IMR-90 (cell line): ENCODE measurements at regions not wholly inside any gene's neighbourhood (a gene's known extent, or its start where the extent isn't known, plus 50 kb on each side); places are given as distances from the start of the nearest gene placed in this dataset.

ENCODE experiments used
- ATAC-seq: fragments of 200-7000 bp; cut with Tn5 transposase; 2 replicates; pipeline ENCODE4 v1.9.1; 2020; ENCODE audit warnings: low read depth, mild to moderate bottlenecking, moderate library complexity
- BruUV-seq: library from RNA; stranded (reverse); fragments of 400-500 nt; replicated peaks from 2 replicates; lab custom pipeline; 2021; lab: Mats Ljungman, UMichigan
- CTCF ChIA-PET: fragments of 300-600 bp; formaldehyde crosslinking; extraction: SDS; loops from one replicate; lab custom pipeline; 2021; ENCODE audit warnings: antibody characterized with exemption; lab: Yijun Ruan, JAX
- POLR2A ChIA-PET: fragments of 300-600 bp; sonication (Branson Sonifier 250); formaldehyde crosslinking; loops from one replicate; lab custom pipeline; 2022; ENCODE audit warnings: antibody characterized with exemption; ENCODE audit not compliant: unreplicated experiment; lab: Charles Lee
- DNase-seq: peaks from one replicate; pipeline ENCODE4 v3.0.0; 2013
- H2AFZ ChIP-seq: replicated peaks from 2 replicates; pipeline ENCODE3; 2013; ENCODE audit warnings: low read length, mild to moderate bottlenecking; ENCODE audit not compliant: poor library complexity
- H2AK5ac ChIP-seq: 2 replicates; pipeline ENCODE4 v1.6.1; 2013; ENCODE audit warnings: low read depth, low read length, inconsistent platforms
- H2AK9ac ChIP-seq: replicated peaks from 2 replicates; pipeline ENCODE3; 2013; ENCODE audit warnings: mild to moderate bottlenecking, low read depth, low read length, moderate library complexity; ENCODE audit not compliant: poor library complexity
- H2BK120ac ChIP-seq: 2 replicates; pipeline ENCODE4 v1.6.1; 2013; ENCODE audit warnings: low read depth, low read length, inconsistent platforms
- H2BK15ac ChIP-seq: 3 replicates; pipeline ENCODE4 v1.6.1; 2013; ENCODE audit warnings: low read depth, low read length, inconsistent platforms
- H2BK20ac ChIP-seq: 2 replicates; pipeline ENCODE4 v1.6.1; 2013; ENCODE audit warnings: low read depth, mild to moderate bottlenecking, inconsistent platforms, low read length, moderate library complexity
- H2BK5ac ChIP-seq: 2 replicates; pipeline ENCODE4 v1.6.1; 2013; ENCODE audit warnings: mild to moderate bottlenecking, low read depth, low read length, inconsistent platforms; ENCODE audit not compliant: poor library complexity, severe bottlenecking
- H3K14ac ChIP-seq: replicated peaks from 2 replicates; pipeline ENCODE4 v1.6.1; 2013; ENCODE audit warnings: low read depth, low read length, inconsistent platforms
- H3K18ac ChIP-seq: 2 replicates; pipeline ENCODE4 v1.6.1; 2013; ENCODE audit warnings: low read depth, low read length, control low read depth
- H3K23ac ChIP-seq: 2 replicates; pipeline ENCODE4 v1.6.1; 2013; ENCODE audit warnings: low read depth, low read length, inconsistent platforms
- H3K27ac ChIP-seq: 2 replicates; pipeline ENCODE4 v1.5.1; 2013; ENCODE audit warnings: mild to moderate bottlenecking, control low read depth, low read length; ENCODE audit not compliant: insufficient read depth
- H3K27me3 ChIP-seq: 2 replicates; pipeline ENCODE4 v1.6.1; 2013; ENCODE audit warnings: low read length; ENCODE audit not compliant: control insufficient read depth, insufficient read depth
- H3K36me3 ChIP-seq: 2 replicates; pipeline ENCODE4 v1.6.1; 2013; ENCODE audit warnings: low read length, mixed read lengths; ENCODE audit not compliant: control insufficient read depth, insufficient read depth
- H3K4ac ChIP-seq: 2 replicates; pipeline ENCODE4 v1.6.1; 2013; ENCODE audit warnings: low read depth, low read length, inconsistent platforms
- H3K4me1 ChIP-seq: 2 replicates; pipeline ENCODE4 v1.6.1; 2013; ENCODE audit warnings: low read length, mixed read lengths; ENCODE audit not compliant: control insufficient read depth, insufficient read depth
- H3K4me2 ChIP-seq: 2 replicates; pipeline ENCODE4 v1.6.1; 2013; ENCODE audit warnings: low read depth, mild to moderate bottlenecking, control low read depth, low read length, moderate library complexity
- H3K4me3 ChIP-seq: 2 replicates; pipeline ENCODE4 v1.5.1; 2013; ENCODE audit warnings: low read depth, mild to moderate bottlenecking, control low read depth, low read length, moderate library complexity; ENCODE audit not compliant: insufficient read depth
- H3K56ac ChIP-seq: 2 replicates; pipeline ENCODE4 v1.6.1; 2013; ENCODE audit warnings: low read length, inconsistent platforms; ENCODE audit not compliant: insufficient read depth; ENCODE audit errors: extremely low read depth
- H3K79me1 ChIP-seq, 2 experiments: 2 replicates each; pipeline ENCODE4 v1.6.1; 2013; ENCODE audit warnings: low read length in 2 of 2, inconsistent platforms in 1 of 2, low read depth in 1 of 2
- H3K9ac ChIP-seq: 2 replicates; pipeline ENCODE4 v1.6.1; 2013; ENCODE audit warnings: low read depth, low read length, control low read depth
- H3K9me1 ChIP-seq: 2 replicates; pipeline ENCODE4 v1.6.1; 2013; ENCODE audit warnings: low read length, inconsistent platforms; ENCODE audit not compliant: insufficient read depth
- H3K9me3 ChIP-seq: 2 replicates; pipeline ENCODE4 v1.6.1; 2013; ENCODE audit warnings: low read length; ENCODE audit not compliant: control insufficient read depth, insufficient read depth
- H4K20me1 ChIP-seq: 2 replicates; pipeline ENCODE4 v1.6.1; 2013; ENCODE audit warnings: low read length, inconsistent platforms; ENCODE audit not compliant: insufficient read depth
- H4K5ac ChIP-seq: 2 replicates; pipeline ENCODE4 v1.6.1; 2013; ENCODE audit warnings: mild to moderate bottlenecking, low read depth, low read length, control low read depth
- H4K8ac ChIP-seq, 2 experiments: 2 replicates each; pipeline ENCODE4 v1.6.1; 2013; ENCODE audit warnings: low read depth in 2 of 2, low read length in 2 of 2, control low read depth in 1 of 2, inconsistent platforms in 1 of 2
- H4K91ac ChIP-seq: 2 replicates; pipeline ENCODE4 v1.6.1; 2013; ENCODE audit warnings: low read depth, low read length, inconsistent platforms; ENCODE audit not compliant: insufficient read depth
- BHLHE40 ChIP-seq: fragments of 150-350 bp; IDR thresholded peaks from 2 replicates; pipeline ENCODE4 v1.6.1; 2016; ENCODE audit warnings: mild to moderate bottlenecking, low read depth, low read length
- CEBPB ChIP-seq: IDR thresholded peaks from 2 replicates; pipeline ENCODE4 v1.6.1; 2012; ENCODE audit warnings: low read depth, low read length, improper control_type of control experiment
- CHD1 ChIP-seq: IDR thresholded peaks from 2 replicates; pipeline ENCODE4 v1.6.1; 2012; ENCODE audit warnings: low read depth, low read length, improper control_type of control experiment
- CTCF ChIP-seq: conservative IDR thresholded peaks from 2 replicates; pipeline ENCODE4 v1.5.1; 2012; ENCODE audit warnings: mild to moderate bottlenecking, low read depth, low read length, improper control_type of control experiment
- ELK1 ChIP-seq: fragments of 150-350 bp; IDR thresholded peaks from 2 replicates; pipeline ENCODE4 v1.6.1; 2016; ENCODE audit warnings: low read depth, mild to moderate bottlenecking, low read length, moderate library complexity, borderline replicate concordance
- MAFK ChIP-seq: IDR thresholded peaks from 2 replicates; pipeline ENCODE4 v1.6.1; 2012; ENCODE audit warnings: low read depth, low read length, improper control_type of control experiment
- MAZ ChIP-seq: IDR thresholded peaks from 2 replicates; pipeline ENCODE4 v1.6.1; 2012; ENCODE audit warnings: low read depth, mild to moderate bottlenecking, low read length, improper control_type of control experiment, moderate library complexity, borderline replicate concordance
- MXI1 ChIP-seq: IDR thresholded peaks from 2 replicates; pipeline ENCODE4 v1.6.1; 2012; ENCODE audit warnings: low read depth, mild to moderate bottlenecking, low read length, moderate library complexity, borderline replicate concordance
- NFE2L2 ChIP-seq: fragments of 150-350 bp; IDR thresholded peaks from 2 replicates; pipeline ENCODE4 v1.6.1; 2016; ENCODE audit warnings: low read depth, mild to moderate bottlenecking, low read length
- POLR2A ChIP-seq: IDR thresholded peaks from 2 replicates; pipeline ENCODE4 v1.6.1; 2012; ENCODE audit warnings: mild to moderate bottlenecking, low read depth, low read length
- RAD21 ChIP-seq: IDR thresholded peaks from 2 replicates; pipeline ENCODE4 v1.6.1; 2012; ENCODE audit warnings: low read length, improper control_type of control experiment
- RCOR1 ChIP-seq: IDR thresholded peaks from 2 replicates; pipeline ENCODE4 v1.6.1; 2012; ENCODE audit warnings: mild to moderate bottlenecking, low read length, improper control_type of control experiment; ENCODE audit not compliant: insufficient replicate concordance
- RFX5 ChIP-seq: IDR thresholded peaks from 2 replicates; pipeline ENCODE4 v1.8.0; 2012; ENCODE audit warnings: low read depth, mild to moderate bottlenecking, low read length, moderate library complexity
- SMC3 ChIP-seq: fragments of 150-350 bp; IDR thresholded peaks from 2 replicates; pipeline ENCODE4 v1.6.1; 2016; ENCODE audit warnings: low read depth, mild to moderate bottlenecking, antibody characterized with exemption, low read length, moderate library complexity
- USF2 ChIP-seq: fragments of 150-350 bp; IDR thresholded peaks from 2 replicates; pipeline ENCODE4 v1.6.1; 2017; ENCODE audit warnings: mild to moderate bottlenecking, antibody characterized with exemption, low read length, low read depth
- WGBS, 2 experiments: methylation state at CpG; one replicate each; pipeline versions ENCODE4 v1.1.5 to v1.1.7; 2013; ENCODE audit warnings: missing lambda C conversion rate in 2 of 2; ENCODE audit not compliant: insufficient read length in 1 of 2; ENCODE audit errors: extremely low coverage in 2 of 2; 5-methylcytosine and 5-hydroxymethylcytosine counted together
- dilution Hi-C: fragments of 300-500 bp; cut with HindIII; formaldehyde crosslinking; loops from one replicate; pipeline ENCODE4 v1.14.3; 2018; ENCODE audit warnings: low sequenced_read_pairs; ENCODE audit not compliant: unreplicated experiment
- in situ Hi-C: fragments of 300-500 bp; cut with MboI; formaldehyde crosslinking; loops from 3 replicates; pipeline ENCODE4 v1.14.3; 2019; ENCODE audit warnings: low sequenced_read_pairs, inconsistent platforms, mixed read lengths
- intact Hi-C: fragments of 100-400 bp; cut with micrococcal nuclease; formaldehyde crosslinking; loops from 2 replicates; pipeline ENCODE4 v1.10.0; 2022

- POLR2A ChIA-PET, result no interaction called here
- Histone ChIP-seq H3K4me1 (peaks cover 3% of the 10 kb centered on the region; the same call in 1 of the 2 replicates), H3K36me3 (no peaks in the 10 kb centered on the region), H4K8ac (no peak overlapping the region), H2BK20ac (no peak overlapping the region), H2BK5ac (no peak overlapping the region), H3K79me1 (no peaks in the 10 kb centered on the region), H3K23ac (no peak overlapping the region), H3K18ac (no peak overlapping the region), H2AK9ac (no peak overlapping the region), H2AK5ac (no peak overlapping the region), H3K14ac (no peak overlapping the region), H3K4ac (no peak overlapping the region), H3K27me3 (peaks cover 21% of the 10 kb centered on the region), H4K91ac (no peak overlapping the region), H3K27ac (no peak overlapping the region), H3K56ac (no peak overlapping the region), H4K20me1 (no peaks in the 10 kb centered on the region), H2AFZ (no peak overlapping the region), H4K5ac (no peak overlapping the region), H2BK120ac (no peak overlapping the region), H3K9me1 (no peaks in the 10 kb centered on the region), H2BK15ac (no peak overlapping the region), H3K4me3 (no peak overlapping the region), H3K9ac (no peak overlapping the region), H3K4me2 (no peak overlapping the region), H3K9me3 (0 out of 2 replicates have a peak, but pooled peaks cover under 1% of the 10 kb centered on the region)
- in situ Hi-C loops, result no loop called here
- TF ChIP-seq CHD1, result no peak
- no peak for TF ChIP-seq RFX5
- TF ChIP-seq MXI1, result no peak
- no peak for TF ChIP-seq CEBPB
- no peak for TF ChIP-seq SMC3
- no peak for TF ChIP-seq CTCF
- no peak for TF ChIP-seq NFE2L2
- no peak for TF ChIP-seq MAFK
- no peak for TF ChIP-seq BHLHE40
- no peak for TF ChIP-seq USF2
- TF ChIP-seq MAZ, result no peak
- no peak for TF ChIP-seq RAD21
- no peak for TF ChIP-seq POLR2A
- no peak for TF ChIP-seq ELK1
- no peak for TF ChIP-seq RCOR1
- ATAC-seq (no peak), DNase-seq (no peak)
- dilution Hi-C loops, result no loop called here
- no TSS peak for BruUV-seq
- intact Hi-C loops, result no loop called here
- 76% methylated on average over 5 of the region's 10 CpGs; no CpG with 5 or more reads in 1 of the 2 experiments for WGBS, 2 experiments
- CTCF ChIA-PET, result no interaction called here
Observed at GRCh38 chr6:2502998-2503674, 247.6 kb downstream of the MYLK4 start.
